BJ (cell line): ENCODE measurements at regions not wholly inside any gene's neighbourhood (a gene's known extent, or its start where the extent isn't known, plus 50 kb on each side); places are given as distances from the start of the nearest gene placed in this dataset.

ENCODE experiments used
- CTCF ChIA-PET: fragments of 350-600 bp; formaldehyde crosslinking; extraction: SDS; loops from one replicate; lab custom pipeline; 2021; ENCODE audit warnings: antibody characterized with exemption, inconsistent platforms; lab: Yijun Ruan, JAX
- POLR2A ChIA-PET: fragments of 300-600 bp; sonication (Branson Sonifier 250); formaldehyde crosslinking; extraction: SDS; loops from one replicate; lab custom pipeline; 2021; ENCODE audit warnings: antibody characterized with exemption; lab: Charles Lee
- DNase-seq: peaks from one replicate; pipeline ENCODE4 v3.0.0-alpha.2; 2011; ENCODE audit warnings: low read depth
- H3K27me3 ChIP-seq: 2 replicates; pipeline ENCODE4 v1.6.0; 2011; ENCODE audit warnings: low read length; ENCODE audit not compliant: control insufficient read depth, insufficient read depth
- H3K36me3 ChIP-seq: 2 replicates; pipeline ENCODE4 v1.5.1; 2011; ENCODE audit warnings: low read length; ENCODE audit not compliant: control insufficient read depth, insufficient read depth
- H3K4me3 ChIP-seq: 2 replicates; pipeline ENCODE4 v1.5.1; 2011; ENCODE audit warnings: low read depth, mild to moderate bottlenecking, control low read depth, low read length
- CTCF ChIP-seq: IDR thresholded peaks from 2 replicates; pipeline ENCODE4 v1.5.1; 2011; ENCODE audit warnings: low read depth, mild to moderate bottlenecking, control low read depth, inconsistent platforms, low read length, moderate library complexity; ENCODE audit not compliant: insufficient read depth

GRCh38 chr6:145529582-145529981 lies 205.7 kb downstream of the EPM2A start:
- no peak for TF ChIP-seq CTCF
- POLR2A ChIA-PET, result no interaction called here
- H3K27me3 ChIP-seq, result no peaks in the 10 kb centered on the region
- DNase-seq, result no peak
- no peak overlapping the region for H3K4me3 ChIP-seq
- H3K36me3 ChIP-seq, result no peaks in the 10 kb centered on the region
- CTCF ChIA-PET, result no interaction called here

GRCh38 chr6:145530454-145530853 lies 204.9 kb downstream of the EPM2A start:
- Histone ChIP-seq H3K4me3 (no peak overlapping the region), H3K27me3 (no peaks in the 10 kb centered on the region), H3K36me3 (no peaks in the 10 kb centered on the region)
- ChIA-PET POLR2A (no interaction called here), CTCF (no interaction called here)
- no peak for DNase-seq
- no peak for TF ChIP-seq CTCF

GRCh38 chr6:145531032-145531431 lies 204.3 kb downstream of the EPM2A start:
- ChIA-PET CTCF (no interaction called here), POLR2A (no interaction called here)
- Histone ChIP-seq H3K27me3 (no peaks in the 10 kb centered on the region), H3K36me3 (no peaks in the 10 kb centered on the region), H3K4me3 (no peak overlapping the region)
- no peak for TF ChIP-seq CTCF
- no peak for DNase-seq

GRCh38 chr6:145531822-145532221 lies 203.5 kb downstream of the EPM2A start:
- H3K4me3 ChIP-seq, result no peak overlapping the region
- no peak for DNase-seq
- POLR2A ChIA-PET, result no interaction called here
- TF ChIP-seq CTCF, result no peak
- CTCF ChIA-PET, result no interaction called here
- no peaks in the 10 kb centered on the region for H3K27me3 ChIP-seq
- no peaks in the 10 kb centered on the region for H3K36me3 ChIP-seq

- Histone ChIP-seq H3K4me3 (no peak overlapping the region), H3K27me3 (no peaks in the 10 kb centered on the region), H3K36me3 (no peaks in the 10 kb centered on the region)
- ChIA-PET CTCF (no interaction called here), POLR2A (no interaction called here)
- no peak for DNase-seq
- no peak for TF ChIP-seq CTCF
Measured at GRCh38 chr6:145532361-145532760, 203.0 kb downstream of the EPM2A start.
